ENCODE measurements at regions not wholly inside any gene's neighbourhood (a gene's known extent, or its start where the extent isn't known, plus 50 kb on each side); places are given as distances from the start of the nearest gene placed in this dataset.

DNA sequence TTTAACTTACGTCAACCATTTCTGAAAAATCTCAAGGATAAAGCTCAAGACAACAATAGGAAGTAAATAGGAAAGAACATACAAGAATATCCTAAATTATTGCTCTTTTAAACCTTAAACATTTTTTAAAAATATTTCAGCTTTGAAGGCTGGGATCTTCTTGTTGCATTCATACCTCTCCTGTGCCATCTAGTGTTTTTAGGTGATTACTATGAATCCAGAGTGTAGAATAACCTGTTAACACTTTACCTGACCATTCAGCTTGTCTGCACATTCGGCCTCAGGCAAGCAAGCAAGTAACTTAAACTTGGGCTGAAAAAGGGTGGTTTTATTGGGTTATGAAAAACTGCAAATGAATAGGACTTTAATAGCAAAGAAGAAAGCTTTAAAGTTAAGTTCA is 507.8 kb upstream of the INTU start:
- no peak for TF ChIP-seq CTCF (IDR thresholded peaks at IDR 0.05)
- TF ChIP-seq POLR2AphosphoS5 (IDR thresholded peaks at IDR 0.05; ENCODE audit: insufficient read depth in 1 of 2, low read depth in 1 of 2) = no peak
